Neural cell (in vitro differentiated cells): ENCODE measurements at regions not wholly inside any gene's neighbourhood (a gene's known extent, or its start where the extent isn't known, plus 50 kb on each side); places are given as distances from the start of the nearest gene placed in this dataset.

Source experiments
- H2AFZ ChIP-seq: fragments of 200-600, 300-800 bp; sonication (generic), shearing (Covaris generic); 2 replicates; pipeline ENCODE4 v1.6.0; 2014; ENCODE audit warnings: low read depth, mild to moderate bottlenecking, antibody characterized with exemption, low read length, moderate library complexity
- H3F3A ChIP-seq: fragments of 200-600 bp; shearing (Covaris generic); 2 replicates; pipeline ENCODE4 v1.6.1; 2016; ENCODE audit warnings: mild to moderate bottlenecking, moderate library complexity, mixed read lengths, antibody characterized with exemption, low read length; ENCODE audit not compliant: insufficient read depth, poor library complexity, severe bottlenecking
- H3K27ac ChIP-seq: fragments of 200-600, 300-800 bp; sonication (generic), shearing (Covaris generic); 2 replicates; pipeline ENCODE4 v1.5.1; 2014; ENCODE audit warnings: mild to moderate bottlenecking, low read length, moderate library complexity
- H3K27me3 ChIP-seq: fragments of 300-800, 200-600 bp; sonication (generic), shearing (Covaris generic); 2 replicates; pipeline ENCODE4 v1.6.0; 2014; ENCODE audit warnings: mild to moderate bottlenecking, low read depth, low read length, moderate library complexity; ENCODE audit not compliant: insufficient read depth
- H3K36me3 ChIP-seq: fragments of 300-800, 200-600 bp; sonication (generic), shearing (Covaris generic); 2 replicates; pipeline ENCODE4 v1.5.1; 2014; ENCODE audit warnings: mild to moderate bottlenecking, antibody characterized with exemption, low read length, moderate library complexity; ENCODE audit not compliant: insufficient read depth
- H3K4me2 ChIP-seq: fragments of 300-800, 200-600 bp; sonication (generic), shearing (Covaris generic); 2 replicates; pipeline ENCODE4 v1.6.0; 2014; ENCODE audit warnings: mild to moderate bottlenecking, low read length
- H3K4me3 ChIP-seq: fragments of 300-800, 200-600 bp; sonication (generic), shearing (Covaris generic); 2 replicates; pipeline ENCODE4 v1.5.1; 2014; ENCODE audit warnings: mild to moderate bottlenecking, low read length, moderate library complexity
- H3K79me2 ChIP-seq: fragments of 200-600 bp; shearing (Covaris generic); replicated peaks from 2 replicates; pipeline ENCODE4 v1.6.0; 2014; ENCODE audit warnings: mild to moderate bottlenecking, low read length, moderate library complexity; ENCODE audit not compliant: insufficient read depth
- H3K9ac ChIP-seq: fragments of 300-800, 200-600 bp; sonication (generic), shearing (Covaris generic); 2 replicates; pipeline ENCODE4 v1.6.1; 2016; ENCODE audit warnings: mild to moderate bottlenecking, low read length, mixed read lengths
- H3K9me2 ChIP-seq: fragments of 200-600 bp; shearing (Covaris generic); 2 replicates; pipeline ENCODE4 v1.6.1; 2016; ENCODE audit warnings: mild to moderate bottlenecking, low read length, mixed read lengths; ENCODE audit not compliant: insufficient read depth
- H3K9me3 ChIP-seq: fragments of 200-600, 300-800 bp; sonication (generic), shearing (Covaris generic); 2 replicates; pipeline ENCODE4 v1.6.1; 2016; ENCODE audit warnings: mild to moderate bottlenecking, mixed run types, low read length, moderate library complexity, mixed read lengths
- H4K20me1 ChIP-seq: fragments of 200-600 bp; shearing (Covaris generic); 2 replicates; pipeline ENCODE4 v1.6.1; 2016; ENCODE audit warnings: mild to moderate bottlenecking, mixed run types; ENCODE audit not compliant: insufficient read depth
- CTCF ChIP-seq: fragments of 450-650 bp; IDR thresholded peaks from 2 replicates; pipeline ENCODE4 v1.5.1; 2014; ENCODE audit warnings: antibody characterized with exemption, mild to moderate bottlenecking, moderate library complexity; ENCODE audit not compliant: poor library complexity, severe bottlenecking
- EP300 ChIP-seq: fragments of 450-650 bp; conservative IDR thresholded peaks from 2 replicates; pipeline ENCODE4 v1.6.1; 2014; ENCODE audit warnings: antibody characterized with exemption, mild to moderate bottlenecking, moderate library complexity; ENCODE audit not compliant: poor library complexity, severe bottlenecking
- EZH2 ChIP-seq: fragments of 200-600, 300-800 bp; shearing (Covaris generic), sonication (generic); IDR thresholded peaks from 2 replicates; pipeline ENCODE4 v1.6.1; 2014; ENCODE audit warnings: antibody characterized with exemption, low read length, borderline replicate concordance, mild to moderate bottlenecking; ENCODE audit not compliant: insufficient read depth, poor library complexity, severe bottlenecking
- MXI1 ChIP-seq: fragments of 450-650 bp; conservative IDR thresholded peaks from 2 replicates; pipeline ENCODE4 v1.6.1; 2014; ENCODE audit warnings: antibody characterized with exemption, mild to moderate bottlenecking; ENCODE audit not compliant: poor library complexity, severe bottlenecking
- POLR2AphosphoS5 ChIP-seq: IDR thresholded peaks from 2 replicates; pipeline ENCODE4 v1.6.1; 2012
- RAD21 ChIP-seq: fragments of 450-650 bp; conservative IDR thresholded peaks from 2 replicates; pipeline ENCODE4 v1.6.1; 2014; ENCODE audit warnings: antibody characterized with exemption, mild to moderate bottlenecking, moderate library complexity
- REST ChIP-seq: IDR thresholded peaks from 2 replicates; pipeline ENCODE4 v1.6.1; 2012; ENCODE audit warnings: borderline replicate concordance
- SMC3 ChIP-seq: fragments of 450-650 bp; conservative IDR thresholded peaks from 2 replicates; pipeline ENCODE4 v1.6.1; 2014; ENCODE audit warnings: antibody characterized with exemption, mild to moderate bottlenecking, moderate library complexity; ENCODE audit not compliant: poor library complexity
- TAF1 ChIP-seq: IDR thresholded peaks from 2 replicates; pipeline ENCODE4 v1.6.1; 2012; ENCODE audit warnings: low read depth

- no peaks in the 10 kb centered on the region for H3K27me3 ChIP-seq
- H3K4me3 ChIP-seq: no peak overlapping the region
- H3K9me2 ChIP-seq: no peaks in the 10 kb centered on the region
- H3F3A ChIP-seq: no peaks in the 10 kb centered on the region
- no peaks in the 10 kb centered on the region for H4K20me1 ChIP-seq
- H3K79me2 ChIP-seq: no peaks in the 10 kb centered on the region
- no peaks in the 10 kb centered on the region for H3K9me3 ChIP-seq
- no peak overlapping the region for H3K27ac ChIP-seq
- TF ChIP-seq EP300 (no peak), CTCF (no peak), REST (no peak), TAF1 (no peak), POLR2AphosphoS5 (no peak), MXI1 (no peak), EZH2 (no peak), RAD21 (no peak), SMC3 (no peak)
- no peaks in the 10 kb centered on the region for H3K36me3 ChIP-seq
- no peak overlapping the region for H3K9ac ChIP-seq
- no peak overlapping the region for H2AFZ ChIP-seq
- H3K4me2 ChIP-seq: no peak overlapping the region
These were observed 121.7 kb upstream of the CHORDC1 start for GRCh38 chr11:90344546-90344945.

GRCh38 chr11:90343673-90344072 lies 120.8 kb upstream of the CHORDC1 start:
- Histone ChIP-seq H3K9me2 (no peaks in the 10 kb centered on the region), H3K79me2 (no peaks in the 10 kb centered on the region), H3K4me3 (no peak overlapping the region), H3K9ac (no peak overlapping the region), H3F3A (no peaks in the 10 kb centered on the region), H4K20me1 (no peaks in the 10 kb centered on the region), H3K36me3 (no peaks in the 10 kb centered on the region), H3K27ac (no peak overlapping the region), H2AFZ (no peak overlapping the region), H3K27me3 (no peaks in the 10 kb centered on the region), H3K9me3 (no peaks in the 10 kb centered on the region), H3K4me2 (no peak overlapping the region)
- TF ChIP-seq CTCF: no peak
- TF ChIP-seq REST: no peak
- TF ChIP-seq SMC3: no peak
- TF ChIP-seq RAD21: no peak
- no peak for TF ChIP-seq EZH2
- TF ChIP-seq MXI1: no peak
- no peak for TF ChIP-seq TAF1
- no peak for TF ChIP-seq POLR2AphosphoS5
- TF ChIP-seq EP300: no peak
